Fibroblast of lung (primary cell): ENCODE measurements at regions not wholly inside any gene's neighbourhood (a gene's known extent, or its start where the extent isn't known, plus 50 kb on each side); places are given as distances from the start of the nearest gene placed in this dataset.

Source experiments
- CTCF ChIP-seq, 2 donors: IDR thresholded peaks in 1 of 2; conservative IDR thresholded peaks in 1 of 2; 1 replicate in 1 of 2; 2 replicates in 1 of 2; pipeline ENCODE4 v1.5.1; 2011 to 2012; ENCODE audit warnings: low read length in 2 of 2, control low read depth in 1 of 2, inconsistent platforms in 1 of 2, low read depth in 1 of 2, mild to moderate bottlenecking in 1 of 2
- EZH2 ChIP-seq: IDR thresholded peaks from 2 replicates; pipeline ENCODE4 v1.5.1; 2012; ENCODE audit warnings: low read length, control low read depth, mild to moderate bottlenecking; ENCODE audit errors: missing control alignments

- TF ChIP-seq CTCF (conservative IDR thresholded peaks at IDR 0.05 in 1 of 2, IDR thresholded peaks at IDR 0.05 in 1 of 2; ENCODE audit: low read depth in 1 of 2, low read length in 2 of 2) (no peak), EZH2 (no peak)
Measured at GRCh38 chr11:109106151-109106906, 315.7 kb upstream of the C11orf87 start.
